GM10266 (cell line): ENCODE measurements at regions not wholly inside any gene's neighbourhood (a gene's known extent, or its start where the extent isn't known, plus 50 kb on each side); places are given as distances from the start of the nearest gene placed in this dataset.

Experiments
- DNase-seq: peaks from one replicate; pipeline ENCODE4 v3.0.0; 2012; ENCODE audit errors: extremely low spot score
- TF ChIP-seq, protein P1 (sequence below): IDR thresholded peaks from 2 replicates; pipeline ENCODE4 v1.5.1; 2012; ENCODE audit warnings: mild to moderate bottlenecking, low read depth; ENCODE audit not compliant: control insufficient read depth, insufficient read depth; ENCODE audit errors: missing control alignments

DNA sequence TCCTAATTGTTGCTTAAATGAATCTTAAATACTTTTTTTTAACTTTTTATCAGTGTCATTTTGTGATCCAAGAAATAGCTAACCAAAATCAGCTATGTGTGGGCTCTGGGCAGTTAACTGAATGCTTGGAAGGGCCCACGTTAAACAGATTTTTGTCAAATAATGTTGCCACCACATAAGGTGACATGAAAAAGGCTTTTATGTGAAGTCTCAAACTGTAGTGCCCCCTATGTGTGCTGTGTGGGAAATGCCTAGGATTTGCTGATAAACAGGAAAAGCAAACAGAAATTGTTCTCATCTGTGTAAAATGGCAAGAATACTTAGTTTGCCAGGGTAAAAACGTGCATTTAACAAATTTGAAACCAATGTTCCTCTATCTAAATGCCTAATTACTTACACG lies 242.2 kb downstream of the ZNF516 start:
- TF ChIP-seq, protein P1, sequence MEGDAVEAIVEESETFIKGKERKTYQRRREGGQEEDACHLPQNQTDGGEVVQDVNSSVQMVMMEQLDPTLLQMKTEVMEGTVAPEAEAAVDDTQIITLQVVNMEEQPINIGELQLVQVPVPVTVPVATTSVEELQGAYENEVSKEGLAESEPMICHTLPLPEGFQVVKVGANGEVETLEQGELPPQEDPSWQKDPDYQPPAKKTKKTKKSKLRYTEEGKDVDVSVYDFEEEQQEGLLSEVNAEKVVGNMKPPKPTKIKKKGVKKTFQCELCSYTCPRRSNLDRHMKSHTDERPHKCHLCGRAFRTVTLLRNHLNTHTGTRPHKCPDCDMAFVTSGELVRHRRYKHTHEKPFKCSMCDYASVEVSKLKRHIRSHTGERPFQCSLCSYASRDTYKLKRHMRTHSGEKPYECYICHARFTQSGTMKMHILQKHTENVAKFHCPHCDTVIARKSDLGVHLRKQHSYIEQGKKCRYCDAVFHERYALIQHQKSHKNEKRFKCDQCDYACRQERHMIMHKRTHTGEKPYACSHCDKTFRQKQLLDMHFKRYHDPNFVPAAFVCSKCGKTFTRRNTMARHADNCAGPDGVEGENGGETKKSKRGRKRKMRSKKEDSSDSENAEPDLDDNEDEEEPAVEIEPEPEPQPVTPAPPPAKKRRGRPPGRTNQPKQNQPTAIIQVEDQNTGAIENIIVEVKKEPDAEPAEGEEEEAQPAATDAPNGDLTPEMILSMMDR: no peak
- no peak for DNase-seq

DNA sequence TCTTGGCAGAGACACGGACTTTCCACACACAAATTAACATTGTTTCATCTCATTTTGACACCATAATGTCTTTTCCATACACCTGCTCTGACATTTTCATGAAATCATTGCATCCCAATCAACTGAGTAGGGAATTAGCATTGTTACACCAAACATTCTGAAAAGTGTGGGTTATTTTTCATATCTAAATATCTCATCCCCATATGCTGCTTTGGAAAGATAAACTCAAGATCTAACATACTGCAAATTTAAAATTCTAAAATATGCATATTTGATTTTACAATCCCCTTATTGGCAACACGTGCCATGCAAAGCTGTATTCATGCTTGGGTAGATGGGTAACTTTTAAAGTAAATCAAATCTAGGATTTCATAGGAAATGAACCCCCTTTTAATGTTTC lies 242.9 kb downstream of the ZNF516 start:
- no peak for DNase-seq
- TF ChIP-seq, protein P1: no peak

DNA sequence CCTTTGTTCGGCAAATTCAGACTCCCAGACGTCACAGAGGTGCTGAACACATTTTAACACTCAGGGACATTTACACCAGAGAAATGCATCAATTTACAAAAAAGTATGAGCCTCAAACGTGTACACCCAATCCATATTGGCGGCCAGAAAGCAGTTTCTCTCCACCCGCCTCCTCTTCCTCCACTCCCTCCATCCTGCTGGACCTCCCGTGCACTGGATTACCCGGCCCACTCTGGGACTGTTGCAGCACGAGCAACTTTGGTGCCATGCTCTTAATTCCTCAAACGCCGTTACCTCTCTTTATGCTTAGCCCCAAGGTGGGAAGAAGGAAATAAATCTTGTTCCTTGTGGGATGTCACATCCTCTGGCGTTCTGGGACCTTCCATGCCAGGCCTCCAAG lies 243.4 kb downstream of the ZNF516 start:
- DNase-seq: no peak
- TF ChIP-seq, protein P1: no peak

DNA sequence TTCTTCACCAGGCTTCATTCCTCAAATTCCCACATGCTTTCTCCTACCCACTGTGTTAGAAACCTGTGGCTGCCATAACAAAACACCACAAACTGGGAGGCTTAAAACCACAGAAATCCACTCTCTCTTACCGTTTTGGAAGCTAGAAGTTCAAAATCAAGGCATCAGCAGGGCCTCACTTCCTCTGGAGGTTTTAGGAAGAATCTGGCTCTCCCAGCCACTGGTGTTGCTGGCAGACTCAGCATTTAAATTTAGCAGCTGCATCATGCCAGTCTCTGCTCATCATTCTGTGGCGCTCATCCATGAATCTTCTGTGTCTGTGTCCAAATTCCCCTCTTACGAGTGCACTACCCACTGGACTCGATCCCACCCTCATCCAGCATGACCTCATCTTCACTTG lies 248.5 kb downstream of the ZNF516 start:
- DNase-seq: no peak
- TF ChIP-seq, protein P1: no peak

DNA sequence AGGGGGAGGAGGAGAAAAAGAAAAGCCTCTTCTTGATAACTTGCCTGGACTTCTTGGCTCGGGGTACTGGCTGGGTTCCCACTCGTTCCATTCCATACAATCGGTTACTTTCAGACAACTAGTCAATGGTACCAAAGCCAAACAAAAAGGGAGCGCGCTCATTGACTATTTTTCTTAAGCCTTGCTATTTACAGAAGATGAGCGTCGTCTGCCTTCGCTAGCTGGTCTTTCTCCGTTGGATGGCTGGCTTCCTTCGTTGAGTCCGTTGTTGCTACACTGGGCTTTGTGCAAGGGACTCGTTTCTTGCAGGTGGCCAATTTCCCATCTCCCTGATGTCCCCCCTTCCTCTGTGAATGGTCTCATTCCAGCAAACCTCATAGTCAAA lies 260.4 kb downstream of the ZNF516 start:
- DNase-seq: no peak
- TF ChIP-seq, protein P1: no peak

DNA sequence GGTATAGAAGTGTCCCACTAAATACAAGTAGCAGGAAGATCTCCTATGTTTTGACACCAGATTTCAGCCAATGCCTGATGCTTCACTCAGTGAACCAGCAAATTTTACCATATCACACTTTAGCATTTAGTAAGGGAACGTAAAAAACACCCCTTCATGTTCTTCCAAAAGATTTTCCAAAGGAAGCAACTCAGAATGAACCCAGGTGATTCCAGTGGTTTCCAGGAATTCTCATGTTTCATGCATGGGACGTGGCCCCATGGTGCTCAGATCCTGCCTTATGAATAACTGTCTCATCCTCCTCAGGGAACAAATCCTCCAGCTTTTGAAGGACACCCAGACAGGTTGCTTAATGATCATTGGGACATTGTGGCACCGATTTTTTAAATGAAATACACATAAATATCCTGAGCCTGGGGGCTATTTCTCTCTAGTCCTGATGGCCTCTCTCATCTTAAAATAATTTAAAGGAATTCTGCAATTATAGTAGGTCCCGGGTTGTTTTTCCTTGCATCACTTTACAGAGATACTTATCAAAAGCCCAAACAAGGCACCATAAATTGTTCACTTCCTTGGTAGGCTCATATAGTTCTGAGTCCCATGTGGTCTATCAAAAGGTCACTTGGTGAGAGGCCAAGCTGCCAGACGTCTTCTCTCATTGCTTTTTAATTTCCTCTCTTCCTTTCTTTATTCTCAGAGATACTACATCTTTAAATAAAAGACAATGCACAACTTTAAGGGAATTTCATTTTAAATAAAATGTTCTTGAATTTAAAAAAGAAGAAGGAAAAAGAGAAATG lies 261.0 kb downstream of the ZNF516 start:
- DNase-seq: no peak
- TF ChIP-seq, protein P1: no peak

DNA sequence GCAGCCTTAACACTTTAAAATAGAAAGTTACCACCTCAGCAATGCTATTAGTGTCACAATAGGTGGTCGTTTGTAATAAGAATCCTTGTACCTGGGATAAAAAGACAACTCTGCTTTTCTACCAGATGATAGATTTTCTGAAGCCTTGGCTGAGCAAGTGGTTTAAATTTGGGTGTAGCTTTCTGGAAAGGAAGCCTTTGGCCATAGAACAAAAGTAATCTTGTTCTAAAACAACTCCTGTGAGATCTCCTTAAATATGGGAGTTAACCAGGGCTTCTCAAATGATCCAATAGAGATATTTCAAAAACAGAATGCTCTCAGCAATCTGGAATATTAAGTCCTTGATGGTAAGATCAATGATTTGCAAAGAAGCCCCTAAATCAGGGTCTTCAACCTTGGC lies 261.6 kb downstream of the ZNF516 start:
- TF ChIP-seq, protein P1: no peak
- DNase-seq: no peak
